ENCODE measurements at regions not wholly inside any gene's neighbourhood (a gene's known extent, or its start where the extent isn't known, plus 50 kb on each side); places are given as distances from the start of the nearest gene placed in this dataset.

- TF ChIP-seq CTCF (IDR thresholded peaks at IDR 0.05) (no peak), POLR2A (IDR thresholded peaks at IDR 0.05) (no peak)
These were observed 66.7 kb upstream of the TOP1 start for GRCh38 chr20:40961686-40962640.
